HG03460 (cell line): ENCODE measurements at regions not wholly inside any gene's neighbourhood (a gene's known extent, or its start where the extent isn't known, plus 50 kb on each side); places are given as distances from the start of the nearest gene placed in this dataset.

ENCODE experiments used
- ATAC-seq: cut with Tn5 transposase; IDR thresholded peaks from one replicate; pipeline ENCODE4 v1.9.1; 2021; ENCODE audit not compliant: unreplicated experiment

GRCh38 chr1:79845936-79846335, 839.4 kb upstream of the ADGRL4 start:
- ATAC-seq: no peak

- ATAC-seq: no peak
These were observed 836.3 kb upstream of the ADGRL4 start for GRCh38 chr1:79842811-79843210.

DNA sequence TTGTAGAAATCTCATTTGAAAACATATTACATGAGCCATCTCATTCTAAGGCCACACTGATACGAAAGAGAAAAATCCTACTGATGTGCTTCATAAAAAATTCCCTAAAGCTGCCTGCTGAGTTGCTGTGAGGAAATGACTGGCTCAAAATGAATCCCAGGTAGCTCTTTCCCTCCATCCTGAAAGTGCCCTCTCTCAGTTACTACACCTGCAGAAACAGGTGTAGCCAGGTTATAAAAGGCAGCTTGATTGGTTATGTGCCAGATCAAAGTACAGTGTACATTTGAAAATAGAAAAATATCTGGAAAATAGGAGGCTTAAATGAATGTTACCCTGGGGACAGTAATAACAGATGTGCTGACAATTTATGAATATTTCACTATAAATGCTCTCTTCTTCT, 833.4 kb upstream of the ADGRL4 start:
- no peak for ATAC-seq

- ATAC-seq: no peak
These were observed 820.9 kb upstream of the ADGRL4 start for GRCh38 chr1:79827446-79827845.

DNA sequence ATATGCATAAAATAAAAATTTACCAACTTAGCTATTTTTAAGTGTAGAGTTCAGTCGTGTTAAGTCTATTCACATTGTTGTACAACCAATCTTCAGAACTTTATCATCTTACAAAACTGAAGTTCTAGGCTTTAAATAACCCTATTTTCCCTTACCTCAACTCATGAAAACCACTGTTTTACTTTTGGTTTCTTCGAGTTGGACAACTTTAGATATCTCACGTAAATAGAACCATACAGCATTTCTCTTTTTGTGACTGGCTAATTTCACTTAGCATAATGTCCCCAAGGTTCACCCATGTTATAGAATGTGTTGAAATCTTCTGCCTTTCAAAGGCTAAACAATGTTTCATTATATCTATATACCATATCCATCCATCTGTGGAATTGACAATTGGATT, 819.0 kb upstream of the ADGRL4 start:
- no peak for ATAC-seq

GRCh38 chr1:79822053-79822452, 815.5 kb upstream of the ADGRL4 start:
- ATAC-seq: no peak

DNA sequence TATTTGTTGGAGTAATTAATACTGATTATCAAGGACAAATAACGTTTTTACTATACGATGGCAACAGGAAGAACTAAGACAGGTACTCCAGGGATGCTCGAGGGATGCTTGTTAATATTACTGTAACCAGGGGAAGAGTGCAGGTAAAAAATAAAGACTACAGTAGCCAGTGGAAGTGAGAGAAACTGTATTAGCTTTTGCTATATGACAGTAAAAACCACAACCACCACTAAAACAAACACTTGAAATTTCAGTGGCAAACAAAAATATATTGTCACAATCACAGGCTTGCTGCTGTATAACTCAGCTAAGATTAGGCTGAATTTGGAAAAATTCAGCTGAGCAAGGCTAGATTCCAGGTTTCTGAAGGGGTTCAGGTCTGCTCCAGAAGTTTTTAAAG, 812.6 kb upstream of the ADGRL4 start:
- no peak for ATAC-seq

GRCh38 chr1:79817031-79817560, 810.6 kb upstream of the ADGRL4 start:
- no peak for ATAC-seq

- no peak for ATAC-seq
These were observed 808.6 kb upstream of the ADGRL4 start for GRCh38 chr1:79815115-79815514.

DNA sequence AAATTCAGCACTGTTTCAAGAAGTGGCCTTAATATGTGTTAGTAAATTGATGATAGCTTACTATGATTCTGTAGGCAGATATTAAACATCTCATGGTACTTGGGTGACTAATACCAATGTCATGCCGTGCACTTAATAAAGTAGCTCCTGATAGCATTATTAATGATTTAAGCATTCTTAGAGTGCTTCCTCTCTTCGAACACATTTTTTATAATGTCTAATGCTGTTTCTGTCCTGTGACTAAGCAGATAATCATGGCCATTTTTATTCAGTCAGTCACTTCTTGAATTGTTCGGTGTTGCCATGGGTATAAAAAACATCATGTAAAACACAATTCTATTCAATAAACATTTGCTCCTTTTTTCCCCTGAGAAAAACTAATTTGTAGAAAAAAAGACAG, 804.6 kb upstream of the ADGRL4 start:
- no peak for ATAC-seq

GRCh38 chr1:79808816-79809475, 802.4 kb upstream of the ADGRL4 start:
- no peak for ATAC-seq

GRCh38 chr1:79807816-79808215, 801.3 kb upstream of the ADGRL4 start:
- ATAC-seq: no peak

DNA sequence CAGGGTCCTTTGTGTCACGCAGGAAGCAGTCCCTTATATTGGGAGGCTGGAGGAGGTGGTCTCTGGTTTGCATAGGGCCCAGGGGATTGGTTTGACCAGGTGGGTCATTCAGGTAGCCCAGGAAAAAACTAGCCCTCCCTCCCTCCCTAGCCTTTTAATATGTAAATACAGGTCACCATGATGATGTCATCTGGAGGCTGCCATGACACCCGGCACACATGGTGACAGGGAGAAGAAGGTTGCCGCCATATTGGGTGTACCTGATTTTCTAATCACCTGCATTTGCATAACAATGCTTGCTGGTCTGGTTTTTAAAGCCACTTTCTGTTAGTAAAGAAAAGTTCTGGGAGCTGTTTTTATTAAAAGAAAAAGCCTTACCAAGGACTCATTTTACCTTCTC, 791.0 kb upstream of the ADGRL4 start:
- no peak for ATAC-seq

GRCh38 chr1:79796434-79796833, 789.9 kb upstream of the ADGRL4 start:
- ATAC-seq: no peak

DNA sequence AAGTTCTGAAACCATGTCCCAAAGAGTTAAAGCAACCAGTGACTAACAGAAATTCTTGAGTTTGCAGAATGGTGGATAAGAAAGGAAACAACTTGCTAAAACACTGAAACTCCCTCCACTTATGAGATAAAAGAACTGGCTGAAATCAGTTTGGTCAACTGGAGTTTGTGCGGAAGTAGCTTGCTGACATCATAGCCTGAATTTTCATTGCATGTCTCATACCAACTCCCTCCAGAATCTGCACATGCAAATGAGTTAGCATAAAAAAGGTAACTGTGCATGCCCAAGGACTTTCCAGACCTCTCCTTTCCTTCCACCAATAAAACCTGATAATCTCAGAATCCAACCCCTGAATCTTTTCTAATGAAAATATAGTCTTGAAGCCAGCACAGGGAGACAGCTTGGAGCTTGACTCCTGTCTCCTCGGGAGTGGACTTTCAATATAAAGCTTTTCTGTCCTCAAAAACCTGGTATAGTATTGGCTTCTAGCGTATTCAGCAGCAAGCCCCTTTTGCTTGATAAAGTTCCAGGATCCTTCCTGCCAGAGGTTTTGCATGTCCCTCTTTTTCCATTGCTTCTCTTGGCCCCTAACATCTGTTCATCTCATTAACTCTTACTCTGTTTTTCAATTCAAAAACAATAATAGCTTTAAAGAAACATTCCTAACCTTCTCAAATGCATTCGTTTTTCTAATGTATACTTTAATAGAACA, 785.8 kb upstream of the ADGRL4 start:
- ATAC-seq: no peak

DNA sequence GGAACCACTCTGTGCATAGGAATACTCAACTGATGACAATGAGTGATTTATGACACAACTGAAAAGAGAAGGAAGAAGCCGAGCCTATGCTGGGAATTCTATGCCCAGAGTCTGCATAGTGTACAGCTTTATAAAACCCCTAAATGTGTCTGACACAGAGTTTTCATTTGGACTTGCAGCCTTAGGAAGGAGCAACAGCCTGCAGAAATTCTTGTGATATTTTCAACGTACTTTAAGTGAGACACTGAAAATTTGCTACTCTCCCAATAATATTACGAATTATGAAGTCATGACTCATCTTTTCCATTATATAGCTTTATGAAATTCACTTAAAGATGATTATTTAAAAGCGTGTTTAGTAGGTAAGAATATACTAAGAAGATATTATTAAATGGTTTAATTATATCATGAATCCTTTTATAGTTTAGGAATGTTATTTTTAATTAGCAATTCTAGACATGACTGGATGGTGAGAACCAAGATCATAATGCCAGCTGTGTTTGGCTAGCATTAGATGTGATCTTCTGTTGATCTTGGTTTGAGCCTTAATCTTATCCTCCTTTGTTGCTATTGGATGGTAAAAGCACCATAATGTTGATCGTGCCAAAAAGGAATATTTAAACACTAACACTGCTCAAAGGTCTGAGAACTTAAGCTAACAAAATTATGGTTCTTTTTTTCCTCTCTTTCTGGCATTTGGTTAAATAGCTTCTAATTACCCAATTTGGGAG, 785.1 kb upstream of the ADGRL4 start:
- ATAC-seq: no peak

GRCh38 chr1:79790950-79791349, 784.4 kb upstream of the ADGRL4 start:
- no peak for ATAC-seq

- ATAC-seq: no peak
These were observed 781.1 kb upstream of the ADGRL4 start for GRCh38 chr1:79787631-79788030.

GRCh38 chr1:79785964-79786363, 779.4 kb upstream of the ADGRL4 start:
- no peak for ATAC-seq

GRCh38 chr1:79785561-79785960, 779.0 kb upstream of the ADGRL4 start:
- no peak for ATAC-seq

GRCh38 chr1:79781261-79781660, 774.7 kb upstream of the ADGRL4 start:
- ATAC-seq: no peak
